GM18505 (cell line): ENCODE measurements at regions not wholly inside any gene's neighbourhood (a gene's known extent, or its start where the extent isn't known, plus 50 kb on each side); places are given as distances from the start of the nearest gene placed in this dataset.

Source experiments
- ATAC-seq: cut with Tn5 transposase; IDR thresholded peaks from one replicate; pipeline ENCODE4 v1.9.1; 2021; ENCODE audit not compliant: unreplicated experiment
- POLR2A ChIP-seq: IDR thresholded peaks from 4 replicates; pipeline ENCODE4 v1.6.1; 2011; ENCODE audit warnings: borderline replicate concordance; ENCODE audit not compliant: insufficient read depth, insufficient read length; ENCODE audit errors: extremely low read depth

- ATAC-seq = no peak
- TF ChIP-seq POLR2A = no peak
These were observed 145.5 kb downstream of the SLC6A15 start for GRCh38 chr12:84767079-84767478.

- no peak for ATAC-seq
- no peak for TF ChIP-seq POLR2A
These were observed 146.2 kb downstream of the SLC6A15 start for GRCh38 chr12:84766375-84766774.

GRCh38 chr12:84764001-84764400 lies 148.6 kb downstream of the SLC6A15 start:
- TF ChIP-seq POLR2A = no peak
- ATAC-seq = no peak

GRCh38 chr12:84763107-84763506 lies 149.5 kb downstream of the SLC6A15 start:
- no peak for TF ChIP-seq POLR2A
- no peak for ATAC-seq

- no peak for TF ChIP-seq POLR2A
- ATAC-seq = no peak
These were observed 152.3 kb downstream of the SLC6A15 start for GRCh38 chr12:84760091-84760865.

- ATAC-seq = no peak
- no peak for TF ChIP-seq POLR2A
These were observed 154.6 kb downstream of the SLC6A15 start for GRCh38 chr12:84757978-84758377.

- ATAC-seq = no peak
- TF ChIP-seq POLR2A = no peak
These were observed 155.6 kb downstream of the SLC6A15 start for GRCh38 chr12:84756961-84757360.

- no peak for TF ChIP-seq POLR2A
- no peak for ATAC-seq
These were observed 167.5 kb downstream of the SLC6A15 start for GRCh38 chr12:84745127-84745526.

GRCh38 chr12:84741692-84742091 lies 170.9 kb downstream of the SLC6A15 start:
- ATAC-seq = no peak
- no peak for TF ChIP-seq POLR2A

- TF ChIP-seq POLR2A = no peak
- ATAC-seq = no peak
These were observed 171.6 kb downstream of the SLC6A15 start for GRCh38 chr12:84741031-84741430.

GRCh38 chr12:84740602-84741001 lies 172.0 kb downstream of the SLC6A15 start:
- ATAC-seq = no peak
- no peak for TF ChIP-seq POLR2A

- no peak for ATAC-seq
- TF ChIP-seq POLR2A = no peak
These were observed 174.1 kb downstream of the SLC6A15 start for GRCh38 chr12:84738481-84738972.

GRCh38 chr12:84732828-84733340 lies 179.7 kb downstream of the SLC6A15 start:
- no peak for ATAC-seq
- TF ChIP-seq POLR2A = no peak

- no peak for ATAC-seq
- no peak for TF ChIP-seq POLR2A
These were observed 181.9 kb downstream of the SLC6A15 start for GRCh38 chr12:84730561-84731162.
